GM21619 (cell line): ENCODE measurements at regions not wholly inside any gene's neighbourhood (a gene's known extent, or its start where the extent isn't known, plus 50 kb on each side); places are given as distances from the start of the nearest gene placed in this dataset.
A peak's percentile ranks its signal among the peaks of the same experiment; 100 is the strongest.
"Not testable (repeated sequence)": the region's sequence is repeated elsewhere in the genome, so short reads cannot be mapped to it uniquely, and the experiment has no call there.

ENCODE experiments used
- ATAC-seq: cut with Tn5 transposase; IDR thresholded peaks from one replicate; pipeline ENCODE4 v1.9.1; 2021; ENCODE audit not compliant: unreplicated experiment

- not testable (repeated sequence) for ATAC-seq
Observed at GRCh38 chr1:66424530-66424929, 109.4 kb upstream of the SGIP1 start.

DNA sequence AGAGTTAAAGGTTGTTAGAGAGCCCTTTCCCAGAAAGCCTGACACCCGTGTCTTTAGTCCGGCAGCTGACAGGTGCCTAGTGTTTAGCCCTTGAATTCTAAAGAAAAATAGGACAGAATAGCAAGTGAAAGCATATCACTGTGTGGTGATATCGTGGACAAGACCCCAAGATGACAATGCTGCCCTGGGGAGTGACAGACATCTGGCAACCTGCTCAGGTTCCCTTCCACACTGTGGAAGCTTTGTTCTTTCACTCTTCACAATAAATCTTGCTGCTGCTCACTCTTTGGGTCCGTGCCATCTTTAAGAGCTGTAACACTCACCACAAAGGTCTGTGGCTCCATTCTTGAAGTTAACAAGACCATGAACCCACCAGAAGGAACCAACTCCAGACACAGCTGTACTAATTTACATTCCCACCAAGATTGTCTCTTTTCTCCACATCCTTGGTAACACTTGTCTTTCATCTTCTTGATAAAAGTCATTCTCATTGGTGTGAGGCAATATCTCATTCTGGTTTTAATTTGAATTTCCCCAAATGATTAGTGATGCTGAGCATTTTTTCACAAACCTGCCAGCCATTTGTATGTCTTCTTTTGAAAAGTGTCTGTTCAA, 107.6 kb upstream of the SGIP1 start:
- no peak for ATAC-seq

DNA sequence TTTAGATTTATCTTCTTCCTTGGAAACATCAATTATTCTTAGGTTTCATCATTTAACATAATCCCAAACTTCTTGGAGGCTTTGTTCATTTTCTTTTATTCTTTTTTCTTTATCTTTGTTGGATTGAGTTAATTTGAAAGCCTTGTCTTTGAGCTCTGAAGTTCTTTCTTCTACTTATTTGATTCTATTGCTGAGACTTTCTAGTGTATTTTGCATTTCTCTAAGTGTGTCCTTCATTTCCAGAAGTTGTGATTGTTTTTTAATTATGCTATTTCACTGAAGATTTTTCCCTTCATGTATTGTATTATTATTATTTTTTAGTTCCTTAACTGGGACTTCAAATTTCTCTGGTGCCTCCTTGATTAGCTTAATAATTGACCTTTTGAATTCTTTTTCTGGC, 103.1 kb upstream of the SGIP1 start:
- not testable (repeated sequence) for ATAC-seq

DNA sequence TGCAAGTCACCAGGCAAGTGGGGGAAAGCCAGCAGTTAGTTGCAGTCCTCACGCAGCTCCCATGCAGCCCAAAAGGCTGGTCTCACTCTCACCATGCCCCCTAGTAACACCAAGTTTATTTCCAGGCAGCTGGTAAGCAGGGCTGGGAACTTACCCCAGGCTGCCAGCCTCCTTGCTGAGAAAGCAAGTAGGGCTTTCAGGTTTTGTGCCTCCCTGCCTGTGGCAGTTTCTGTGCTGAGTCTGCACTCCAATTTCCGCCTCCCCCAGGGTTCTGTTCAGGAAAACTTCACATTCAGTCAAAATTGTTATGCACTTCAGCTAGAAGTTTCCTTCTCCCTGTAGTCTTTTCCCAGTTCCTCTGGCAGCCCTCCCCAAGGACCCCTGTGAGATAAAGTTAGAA, 102.0 kb upstream of the SGIP1 start:
- no peak for ATAC-seq

DNA sequence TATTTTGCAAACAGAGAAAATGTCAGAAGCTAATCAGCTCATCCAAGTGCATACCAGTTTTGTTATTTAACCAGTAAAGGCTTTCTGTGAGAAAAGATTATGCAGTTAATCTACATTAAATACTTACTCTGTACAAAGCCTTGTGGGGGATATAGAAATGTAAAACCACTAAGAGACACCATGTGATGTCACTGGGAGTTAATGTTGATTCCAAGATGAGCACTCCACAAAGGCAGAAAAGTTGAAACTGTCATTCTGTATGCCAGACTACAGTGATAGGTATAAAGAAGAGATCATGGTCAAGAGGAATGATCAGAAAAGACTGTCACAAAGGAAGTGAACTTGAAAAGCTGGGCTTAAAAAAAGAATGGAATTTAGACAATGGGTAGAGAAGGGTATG, 100.3 kb upstream of the SGIP1 start:
- no peak for ATAC-seq

DNA sequence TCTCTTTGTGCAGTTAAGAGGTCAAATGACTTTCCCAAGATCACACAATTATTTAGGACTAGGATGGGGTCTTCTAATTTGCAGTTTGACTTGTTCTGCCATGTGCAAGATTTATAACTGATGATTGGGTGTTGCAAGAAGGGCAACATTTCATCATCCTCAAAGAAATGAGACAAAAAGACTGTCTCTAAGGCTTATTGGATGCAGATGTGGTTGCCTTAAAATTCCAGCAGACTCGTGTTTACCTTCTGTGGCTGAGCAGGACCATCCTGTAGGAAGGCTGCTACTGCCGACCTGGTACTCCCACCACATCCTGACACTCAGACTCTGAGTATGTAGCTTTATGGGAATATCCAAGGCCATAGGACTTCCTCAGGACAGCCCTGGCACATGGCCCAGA, 99.9 kb upstream of the SGIP1 start:
- ATAC-seq = no peak

DNA sequence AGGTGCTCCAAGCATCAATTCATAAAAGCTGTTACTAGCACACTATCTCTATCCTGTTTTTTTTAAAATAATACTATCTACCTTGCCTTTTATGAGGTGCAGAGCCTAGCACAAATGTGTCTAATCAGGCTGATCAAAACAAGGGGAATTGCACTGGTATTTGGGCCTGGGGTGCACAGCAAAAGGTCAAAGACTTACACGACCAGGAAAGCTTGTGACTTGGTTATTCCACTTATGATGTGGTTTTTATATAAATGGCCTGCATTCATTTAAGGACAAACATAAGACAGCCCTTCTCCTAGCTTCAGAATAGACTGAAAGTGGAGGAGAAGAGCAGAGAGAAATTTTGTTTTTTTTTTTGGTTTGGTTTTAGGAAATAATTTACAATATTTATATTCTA, 98.4 kb upstream of the SGIP1 start:
- no peak for ATAC-seq

DNA sequence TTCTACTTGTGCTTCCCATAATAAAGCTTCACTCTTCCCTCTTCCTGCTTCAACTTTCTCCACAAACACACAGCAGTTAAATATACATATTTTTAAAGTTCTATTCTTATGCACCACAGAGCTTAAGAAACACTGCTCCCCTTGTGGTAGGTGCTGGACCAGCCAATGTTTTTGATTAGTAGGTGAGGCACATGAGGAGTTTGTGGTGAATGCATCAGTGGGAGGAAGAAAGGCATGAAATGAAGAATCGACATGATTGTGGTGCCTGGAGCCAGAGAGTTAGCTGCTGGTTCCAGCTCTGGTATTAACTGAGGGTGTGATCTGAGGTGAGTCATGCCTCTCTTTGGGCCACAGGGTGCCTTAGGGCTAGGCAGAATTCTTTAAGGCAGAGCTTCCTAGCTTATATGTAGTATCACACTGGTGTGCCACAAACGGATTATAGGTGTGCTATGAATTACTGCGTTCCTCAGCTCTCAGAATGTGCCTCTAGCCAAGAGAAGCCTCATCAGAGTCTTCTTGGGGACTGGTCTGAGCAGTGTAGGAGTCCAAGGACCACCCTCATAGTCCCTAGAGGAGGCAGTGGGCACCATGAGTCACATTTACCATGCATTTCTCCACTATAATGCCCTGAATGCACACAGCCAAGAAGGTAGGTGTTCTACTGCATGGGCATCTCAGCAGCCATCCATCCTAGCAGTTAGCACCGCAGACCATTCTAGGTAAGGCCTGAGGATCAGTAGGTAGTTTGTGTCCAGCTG, 97.4 kb upstream of the SGIP1 start:
- ATAC-seq = peak; percentile 53

GRCh38 chr1:66437136-66437401, 96.9 kb upstream of the SGIP1 start:
- no peak for ATAC-seq

DNA sequence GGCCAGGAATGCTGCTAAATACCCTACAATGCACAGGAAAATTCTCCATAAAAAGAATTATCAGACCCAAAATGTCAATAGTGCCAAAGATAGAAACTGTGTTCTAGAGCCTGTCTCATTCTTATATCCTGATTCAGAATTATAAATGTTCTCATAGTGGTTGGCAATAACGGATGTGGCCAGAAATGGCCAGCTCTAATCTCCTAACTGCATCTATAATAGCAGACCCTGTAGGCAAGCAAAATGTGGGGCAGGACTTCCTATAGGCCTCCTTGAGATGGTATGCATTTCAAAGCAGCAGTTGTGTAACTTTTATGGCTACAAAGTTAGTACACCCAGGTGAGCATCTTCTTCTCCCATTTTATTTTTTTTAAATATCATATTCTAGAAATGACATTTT, 95.9 kb upstream of the SGIP1 start:
- no peak for ATAC-seq

GRCh38 chr1:66438501-66438900, 95.5 kb upstream of the SGIP1 start:
- no peak for ATAC-seq

GRCh38 chr1:66439031-66439740, 94.8 kb upstream of the SGIP1 start:
- peak; percentile 76 for ATAC-seq

DNA sequence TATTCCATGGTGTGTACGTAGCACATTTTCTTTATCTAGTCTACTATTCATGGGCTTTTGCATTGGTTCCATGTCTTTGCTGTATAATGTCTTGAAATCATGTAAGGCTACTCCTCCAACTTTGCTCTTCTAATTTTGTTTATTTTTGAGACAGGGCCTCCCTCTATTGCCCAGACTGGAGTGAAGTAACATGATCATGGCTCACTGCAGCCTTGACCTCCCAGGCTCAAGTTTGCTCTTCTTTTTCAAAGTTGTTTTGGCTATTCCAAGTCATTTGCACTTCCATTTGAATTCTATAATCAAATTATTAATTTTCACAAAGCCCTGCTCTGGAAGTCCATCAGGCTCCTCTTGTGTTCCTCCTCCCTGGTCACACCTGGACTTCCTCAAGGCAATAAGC, 90.2 kb upstream of the SGIP1 start:
- no peak for ATAC-seq

- ATAC-seq = no peak
Observed at GRCh38 chr1:66444438-66445265, 89.3 kb upstream of the SGIP1 start.

DNA sequence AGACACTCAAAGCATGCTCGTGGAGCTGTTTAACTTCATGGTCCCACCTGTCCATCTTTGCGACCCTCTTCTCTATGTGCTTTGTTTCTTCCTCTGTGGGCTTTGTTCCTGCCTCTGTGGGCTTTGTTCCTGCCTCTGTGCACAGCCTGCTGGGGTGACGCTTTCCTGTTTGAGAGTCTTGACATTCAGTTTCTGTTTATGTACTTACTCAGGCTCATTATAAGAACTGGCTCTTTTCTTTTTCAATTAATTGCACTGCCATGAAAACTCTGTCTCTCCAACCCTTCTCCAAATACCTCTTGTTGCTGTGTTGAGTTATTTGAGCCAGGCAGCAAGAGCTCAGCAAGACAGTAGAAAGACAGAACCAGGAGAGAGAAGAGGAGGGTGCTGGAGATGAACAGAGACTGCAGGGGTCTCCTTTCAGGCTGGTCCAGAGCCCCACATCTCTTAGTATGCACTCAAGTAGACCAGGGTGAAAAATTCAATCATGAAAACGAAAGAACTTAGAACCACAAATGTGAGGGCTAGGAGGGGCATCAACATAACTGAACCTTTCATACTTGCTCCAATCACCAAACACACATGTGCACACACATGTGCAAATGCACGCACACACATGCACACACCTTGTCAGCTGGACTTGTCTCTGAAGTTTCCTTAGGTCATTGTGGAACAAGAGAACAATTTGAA, 88.3 kb upstream of the SGIP1 start:
- ATAC-seq = peak; percentile 85

DNA sequence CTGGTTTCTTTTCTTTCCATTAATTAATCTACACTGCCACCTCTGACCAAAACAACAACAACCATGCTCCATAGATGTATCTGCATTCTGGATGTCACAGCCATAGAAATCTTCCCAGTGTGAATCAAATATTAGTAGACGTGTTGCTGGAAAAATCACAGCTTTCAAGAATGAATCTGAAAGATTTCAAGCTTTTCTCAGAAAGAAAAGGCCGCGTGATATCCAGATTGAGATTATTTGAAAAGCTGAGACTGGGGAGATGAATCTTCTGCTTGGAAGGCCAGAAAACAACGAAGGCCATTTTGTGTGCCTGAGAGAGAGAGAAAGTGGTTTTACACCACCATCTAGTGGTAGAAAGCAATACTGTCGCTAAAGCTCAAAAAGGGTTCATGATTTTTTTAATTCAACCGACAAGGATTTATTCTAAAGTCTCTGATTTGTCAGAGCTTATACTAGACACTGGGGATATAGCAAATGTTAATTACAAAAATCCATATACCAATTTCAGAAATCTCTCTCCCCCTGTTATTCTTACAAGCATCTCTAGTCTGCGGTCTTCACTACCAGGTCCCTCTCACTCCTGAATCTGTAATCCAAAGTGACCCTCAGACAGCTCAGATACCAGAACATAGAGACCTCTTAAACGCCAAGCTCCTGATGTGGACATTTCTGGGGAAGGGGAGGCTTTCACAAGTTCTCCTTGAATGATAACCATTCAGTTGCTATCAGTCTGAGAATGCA, 87.5 kb upstream of the SGIP1 start:
- ATAC-seq = peak; percentile 49

DNA sequence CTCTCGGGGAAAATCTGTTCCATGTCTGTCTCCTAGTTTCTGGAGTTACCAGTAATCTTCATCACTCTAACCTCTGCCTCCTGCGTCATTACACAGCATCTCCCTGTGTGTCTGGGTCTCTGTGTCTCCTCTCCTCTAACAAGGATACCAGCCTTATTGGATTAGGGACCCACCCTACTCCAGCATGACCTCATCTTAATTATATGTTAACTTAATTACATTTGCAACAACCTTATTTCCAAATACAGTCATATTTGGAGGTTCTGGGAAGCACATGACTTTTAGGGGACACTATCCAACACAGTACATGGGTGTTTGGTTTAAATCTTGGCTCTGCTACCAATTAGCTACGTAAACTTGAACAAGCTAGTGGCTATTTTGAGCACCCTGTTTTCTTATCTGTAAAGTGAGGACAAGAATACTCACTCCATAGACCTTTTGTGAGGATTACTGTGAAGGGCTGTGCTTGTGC, 83.9 kb upstream of the SGIP1 start:
- ATAC-seq = no peak

DNA sequence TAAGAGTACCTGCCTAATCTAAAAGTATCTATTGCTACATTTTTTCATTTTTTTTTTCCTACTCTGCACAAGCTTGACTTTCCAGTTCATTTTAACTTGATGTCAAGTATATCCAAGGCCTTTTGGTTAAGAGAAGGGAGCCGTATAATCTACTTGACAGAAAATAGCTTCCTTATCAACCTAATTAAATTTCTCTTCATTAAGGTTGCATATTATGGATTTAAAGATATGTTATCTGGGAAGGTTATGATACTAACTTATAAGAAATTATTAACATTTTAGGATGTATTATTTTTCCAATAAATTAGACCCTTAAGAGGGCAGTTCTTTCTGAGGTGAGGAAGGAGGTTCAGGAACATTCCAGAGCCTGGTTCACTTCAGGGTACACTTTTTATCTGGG, 83.1 kb upstream of the SGIP1 start:
- no peak for ATAC-seq

DNA sequence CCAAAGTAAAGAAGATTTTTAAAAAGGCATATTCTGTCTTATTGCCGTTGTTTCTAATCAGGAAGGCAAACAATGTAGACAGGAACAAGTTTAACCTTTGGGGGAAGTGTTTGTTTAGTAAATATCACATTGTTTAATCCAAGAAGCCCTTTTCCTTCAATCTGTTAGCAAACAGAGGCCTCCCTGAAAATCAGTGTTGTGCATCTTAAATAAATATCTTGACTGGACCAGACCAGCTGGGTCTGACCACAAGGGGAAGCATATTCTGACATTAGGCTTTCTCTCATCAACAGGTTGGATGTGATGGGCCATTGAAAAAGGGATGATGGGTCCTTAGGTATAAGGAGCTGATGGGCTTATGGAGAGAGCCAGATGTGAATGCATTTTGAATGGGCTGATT, 81.8 kb upstream of the SGIP1 start:
- no peak for ATAC-seq

DNA sequence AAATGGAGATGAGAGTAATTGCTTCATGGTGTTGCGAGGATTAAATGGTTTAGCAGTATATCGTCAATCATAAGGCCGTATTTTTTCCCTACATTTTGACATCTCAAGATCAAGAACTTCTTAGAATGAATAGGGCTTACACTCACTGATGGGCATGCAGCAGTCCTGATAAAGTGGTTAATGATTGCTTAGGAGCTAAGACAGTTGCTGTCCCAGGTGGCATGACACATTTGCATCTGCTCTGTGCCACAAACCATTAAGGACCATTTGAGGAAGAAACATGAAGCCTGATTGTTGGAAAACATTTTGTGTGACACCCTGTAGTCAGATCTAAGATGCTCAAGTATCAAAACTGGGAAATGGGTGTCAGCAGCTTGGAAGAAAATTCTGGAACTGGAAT, 81.0 kb upstream of the SGIP1 start:
- ATAC-seq = peak; percentile 60
